GM12892 (cell line): ENCODE measurements at regions not wholly inside any gene's neighbourhood (a gene's known extent, or its start where the extent isn't known, plus 50 kb on each side); places are given as distances from the start of the nearest gene placed in this dataset.

Source experiments
- POLR2A ChIP-seq: IDR thresholded peaks from 2 replicates; pipeline ENCODE4 v1.6.1; 2011; ENCODE audit warnings: low read depth, low read length, control low read depth
- POLR2AphosphoS5 ChIP-seq: IDR thresholded peaks from 2 replicates; pipeline ENCODE4 v1.6.1; 2011; ENCODE audit warnings: low read depth, low read length, control low read depth

DNA sequence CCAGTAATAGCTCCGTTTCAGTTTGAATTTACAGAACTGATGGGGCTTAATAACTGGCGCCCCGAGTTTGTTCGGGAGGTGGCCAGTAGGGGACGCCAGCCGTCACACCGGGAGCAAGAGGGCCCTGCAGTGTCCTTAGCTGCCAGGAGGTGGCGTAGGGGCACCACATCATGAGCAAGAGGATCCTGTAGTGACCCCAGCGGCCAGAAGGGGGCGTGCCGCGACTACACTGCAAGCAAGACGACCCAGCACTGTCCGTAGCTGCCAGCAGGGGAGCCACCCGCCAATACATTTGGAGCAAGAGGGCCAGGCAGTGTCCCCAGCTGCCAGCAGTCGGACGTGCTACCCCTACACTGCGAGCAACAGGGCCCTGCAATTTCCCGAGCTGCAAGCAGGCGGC lies 663.7 kb upstream of the B3GAT1 start:
- TF ChIP-seq POLR2AphosphoS5, result no peak
- TF ChIP-seq POLR2A, result no peak
